ENCODE measurements at regions not wholly inside any gene's neighbourhood (a gene's known extent, or its start where the extent isn't known, plus 50 kb on each side); places are given as distances from the start of the nearest gene placed in this dataset.

DNA sequence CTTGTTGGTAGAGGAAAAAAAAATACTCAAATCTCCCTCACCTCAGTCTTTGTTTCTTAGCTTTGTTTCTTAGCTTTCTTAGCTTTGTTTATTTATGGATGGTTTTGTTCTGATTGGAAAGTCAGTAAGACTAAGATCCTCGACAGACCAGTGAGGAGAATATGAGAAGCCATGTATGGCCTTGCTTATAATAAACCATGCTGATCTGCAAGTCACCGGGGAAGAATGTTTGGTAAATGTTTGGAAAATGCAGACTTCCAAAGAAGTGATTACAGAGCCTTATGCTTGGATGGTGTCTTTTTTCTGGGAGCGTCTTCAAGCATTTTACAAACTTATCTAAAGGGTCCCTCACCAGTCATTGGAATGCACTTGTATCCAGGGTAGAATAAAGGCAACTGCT is 90.1 kb upstream of the NOCT start:
- TF ChIP-seq POLR2AphosphoS5 (IDR thresholded peaks at IDR 0.05) (no peak), EP300 (IDR thresholded peaks at IDR 0.05; ENCODE audit: low read depth) (no peak)
- TF ChIP-seq, protein P1, sequence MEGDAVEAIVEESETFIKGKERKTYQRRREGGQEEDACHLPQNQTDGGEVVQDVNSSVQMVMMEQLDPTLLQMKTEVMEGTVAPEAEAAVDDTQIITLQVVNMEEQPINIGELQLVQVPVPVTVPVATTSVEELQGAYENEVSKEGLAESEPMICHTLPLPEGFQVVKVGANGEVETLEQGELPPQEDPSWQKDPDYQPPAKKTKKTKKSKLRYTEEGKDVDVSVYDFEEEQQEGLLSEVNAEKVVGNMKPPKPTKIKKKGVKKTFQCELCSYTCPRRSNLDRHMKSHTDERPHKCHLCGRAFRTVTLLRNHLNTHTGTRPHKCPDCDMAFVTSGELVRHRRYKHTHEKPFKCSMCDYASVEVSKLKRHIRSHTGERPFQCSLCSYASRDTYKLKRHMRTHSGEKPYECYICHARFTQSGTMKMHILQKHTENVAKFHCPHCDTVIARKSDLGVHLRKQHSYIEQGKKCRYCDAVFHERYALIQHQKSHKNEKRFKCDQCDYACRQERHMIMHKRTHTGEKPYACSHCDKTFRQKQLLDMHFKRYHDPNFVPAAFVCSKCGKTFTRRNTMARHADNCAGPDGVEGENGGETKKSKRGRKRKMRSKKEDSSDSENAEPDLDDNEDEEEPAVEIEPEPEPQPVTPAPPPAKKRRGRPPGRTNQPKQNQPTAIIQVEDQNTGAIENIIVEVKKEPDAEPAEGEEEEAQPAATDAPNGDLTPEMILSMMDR (IDR thresholded peaks at IDR 0.05), result no peak
